ENCODE measurements at regions not wholly inside any gene's neighbourhood (a gene's known extent, or its start where the extent isn't known, plus 50 kb on each side); places are given as distances from the start of the nearest gene placed in this dataset.

GRCh38 chr13:50236898-50237318, 221.7 kb downstream of the KCNRG start:
- TF ChIP-seq CTCF (IDR thresholded peaks at IDR 0.05; ENCODE audit: borderline replicate concordance, extremely low read depth, low read length, poor library complexity, severe bottlenecking) = no peak
- no peak for TF ChIP-seq EZH2 (IDR thresholded peaks at IDR 0.05; ENCODE audit: borderline replicate concordance, low read depth, low read length, severe bottlenecking)
